ENCODE measurements at regions not wholly inside any gene's neighbourhood (a gene's known extent, or its start where the extent isn't known, plus 50 kb on each side); places are given as distances from the start of the nearest gene placed in this dataset.
"Not testable (repeated sequence)": the region's sequence is repeated elsewhere in the genome, so short reads cannot be mapped to it uniquely, and the experiment has no call there.

DNA sequence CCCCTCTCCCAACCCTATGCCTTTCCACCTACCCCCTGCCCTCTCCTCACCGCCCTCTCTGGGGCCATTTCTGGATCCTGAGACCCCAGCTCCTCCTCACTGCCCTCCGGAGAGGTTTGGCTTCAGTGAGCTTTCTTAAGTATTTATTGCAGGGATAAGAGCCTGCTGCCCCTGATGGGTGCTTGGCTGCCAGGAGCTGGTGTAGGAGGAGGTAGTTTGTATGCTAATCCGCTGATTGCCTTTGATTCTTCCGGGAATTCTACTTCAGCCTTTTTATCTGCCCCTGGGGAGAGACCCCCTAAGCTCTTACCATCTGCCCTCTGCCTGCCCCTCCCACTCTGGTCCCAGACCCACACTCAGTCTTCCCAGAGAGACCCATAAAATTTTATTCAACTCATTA, 263.5 kb upstream of the PODXL start:
- peaks cover 2% of the 10 kb centered on the region for H3K4me1 ChIP-seq (ENCODE audit: insufficient read depth, insufficient read length)
- no peaks in the 10 kb centered on the region for H3K27me3 ChIP-seq (ENCODE audit: insufficient read depth, insufficient read length)
- no peak overlapping the region for H3K4me3 ChIP-seq (ENCODE audit: insufficient read length, low read depth)
- no peaks in the 10 kb centered on the region for H3K9me3 ChIP-seq (ENCODE audit: insufficient read depth, low read length)
- no peak for DNase-seq (ENCODE audit: low read depth, low spot score)
- TF ChIP-seq ZNF274 (IDR thresholded peaks at IDR 0.05; ENCODE audit: low read depth, low read length) (no peak), YY1 (IDR thresholded peaks at IDR 0.05; ENCODE audit: insufficient read depth, insufficient read length) (no peak)
- no peaks in the 10 kb centered on the region for H3K36me3 ChIP-seq (ENCODE audit: insufficient read depth, insufficient read length, low read length)
- no peak overlapping the region for H3K9ac ChIP-seq (ENCODE audit: insufficient read length, low read depth)

DNA sequence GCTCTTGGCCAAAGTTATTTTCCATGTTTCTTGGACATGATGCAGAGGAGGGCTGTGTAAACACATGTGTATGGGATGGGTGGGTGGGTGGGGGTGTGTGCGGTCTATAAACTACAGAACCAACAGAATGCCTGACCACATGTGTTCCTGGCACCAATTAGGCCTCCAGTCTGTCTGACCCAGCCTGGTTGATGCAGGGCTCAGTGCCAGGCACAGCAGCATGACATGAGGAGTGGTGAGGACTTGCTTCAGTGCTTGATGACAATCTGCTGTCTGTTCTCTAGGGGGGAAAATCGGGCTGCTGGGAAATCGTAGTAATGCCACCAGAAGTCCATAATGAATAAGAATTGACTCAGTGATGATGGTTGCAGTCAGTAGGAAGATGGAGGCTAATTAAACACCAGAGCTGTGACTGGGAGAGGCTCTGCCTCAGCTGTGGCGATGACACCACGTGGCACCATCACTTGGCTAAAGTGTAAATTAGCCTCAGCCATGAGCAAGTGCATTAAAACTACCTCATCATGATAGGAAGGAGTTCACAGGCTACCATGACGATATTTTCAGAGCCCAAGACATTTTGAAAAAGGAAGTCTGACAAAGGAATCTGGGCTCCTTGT, 260.1 kb upstream of the PODXL start:
- Histone ChIP-seq H3K4me3 (ENCODE audit: insufficient read length, low read depth) (no peak overlapping the region), H3K27me3 (ENCODE audit: insufficient read depth, insufficient read length) (no peaks in the 10 kb centered on the region), H3K36me3 (ENCODE audit: insufficient read depth, insufficient read length, low read length) (no peaks in the 10 kb centered on the region), H3K9ac (ENCODE audit: insufficient read length, low read depth) (no peak overlapping the region), H3K9me3 (ENCODE audit: insufficient read depth, low read length) (no peaks in the 10 kb centered on the region), H3K4me1 (ENCODE audit: insufficient read depth, insufficient read length) (peaks cover 2% of the 10 kb centered on the region)
- DNase-seq (ENCODE audit: low read depth, low spot score) = no peak
- TF ChIP-seq ZNF274 (IDR thresholded peaks at IDR 0.05; ENCODE audit: low read depth, low read length) (no peak), YY1 (IDR thresholded peaks at IDR 0.05; ENCODE audit: insufficient read depth, insufficient read length) (no peak), SUZ12 (IDR thresholded peaks at IDR 0.05; ENCODE audit: extremely low read depth, insufficient read depth, insufficient read length) (no peak)

DNA sequence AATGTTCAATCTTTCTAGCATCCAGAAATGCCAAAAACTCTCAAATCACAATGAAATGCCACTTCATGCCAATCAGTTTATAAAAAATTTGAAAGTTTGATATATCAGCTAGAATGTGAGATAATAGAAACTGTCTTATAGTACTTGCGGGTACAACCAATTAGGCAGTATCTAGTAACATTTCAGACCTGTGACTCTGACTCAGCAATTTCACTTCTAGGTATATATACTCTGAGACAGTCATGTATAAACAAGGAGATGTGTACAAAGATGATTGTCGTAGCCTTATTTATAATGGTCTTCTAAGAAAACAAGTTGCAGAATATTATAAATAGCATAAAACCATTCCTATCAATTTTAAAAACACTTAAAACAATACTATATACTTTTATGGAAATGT, 252.3 kb upstream of the PODXL start:
- TF ChIP-seq SUZ12 (IDR thresholded peaks at IDR 0.05; ENCODE audit: extremely low read depth, insufficient read depth, insufficient read length) (no peak), ZNF274 (IDR thresholded peaks at IDR 0.05; ENCODE audit: low read depth, low read length) (no peak), YY1 (IDR thresholded peaks at IDR 0.05; ENCODE audit: insufficient read depth, insufficient read length) (no peak)
- no peak overlapping the region for H3K4me3 ChIP-seq (ENCODE audit: insufficient read length, low read depth)
- no peak for DNase-seq (ENCODE audit: low read depth, low spot score)
- no peaks in the 10 kb centered on the region for H3K27me3 ChIP-seq (ENCODE audit: insufficient read depth, insufficient read length)
- no peak overlapping the region for H3K9ac ChIP-seq (ENCODE audit: insufficient read length, low read depth)
- no peaks in the 10 kb centered on the region for H3K36me3 ChIP-seq (ENCODE audit: insufficient read depth, insufficient read length, low read length)
- H3K4me1 ChIP-seq (ENCODE audit: insufficient read depth, insufficient read length) = no peaks in the 10 kb centered on the region
- H3K9me3 ChIP-seq (ENCODE audit: insufficient read depth, low read length) = no peaks in the 10 kb centered on the region

DNA sequence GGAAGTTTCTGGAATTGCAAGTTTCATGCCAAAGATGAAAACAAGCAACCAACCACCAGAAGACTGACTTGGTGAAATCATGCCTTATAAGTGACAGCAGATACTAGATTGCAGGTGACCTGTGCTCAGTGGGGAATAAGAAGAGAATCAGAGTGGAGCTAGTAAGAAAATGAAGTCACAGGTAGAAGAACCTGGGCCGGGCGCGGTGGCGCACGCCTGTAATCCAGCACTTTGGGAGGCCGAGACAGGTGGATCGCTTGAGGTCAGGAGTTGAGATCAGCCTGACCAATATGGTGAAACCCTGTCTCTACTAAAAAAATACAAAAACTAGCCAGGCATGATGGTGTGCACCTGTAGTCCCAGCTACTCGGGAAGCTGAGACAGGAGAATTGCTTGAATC, 251.7 kb upstream of the PODXL start:
- not testable (repeated sequence) for H3K27me3 ChIP-seq (ENCODE audit: insufficient read depth, insufficient read length); H3K9me3 ChIP-seq (ENCODE audit: insufficient read depth, low read length); H3K9ac ChIP-seq (ENCODE audit: insufficient read length, low read depth)

DNA sequence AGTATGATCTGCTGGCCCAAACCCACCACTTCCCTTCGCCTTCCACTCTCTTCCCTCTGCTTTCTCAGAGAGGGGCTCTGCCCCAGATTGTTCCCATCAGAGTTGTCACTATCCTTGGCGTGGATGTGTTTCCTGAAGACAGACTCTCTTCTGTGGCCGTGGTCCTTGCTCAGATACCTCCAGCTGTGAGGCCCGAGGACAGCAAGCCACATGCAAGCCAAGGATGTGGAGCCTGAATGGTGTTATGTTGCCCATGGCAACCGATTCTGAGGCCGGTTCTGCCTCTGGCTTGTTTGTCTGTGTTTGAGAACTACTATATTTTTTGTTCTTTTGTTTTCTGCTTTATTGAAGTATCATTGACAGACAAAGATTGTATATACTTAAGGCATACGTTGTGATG, 247.4 kb upstream of the PODXL start:
- no peaks in the 10 kb centered on the region for H3K36me3 ChIP-seq (ENCODE audit: insufficient read depth, insufficient read length, low read length)
- no peaks in the 10 kb centered on the region for H3K27me3 ChIP-seq (ENCODE audit: insufficient read depth, insufficient read length)
- no peak overlapping the region for H3K4me3 ChIP-seq (ENCODE audit: insufficient read length, low read depth)
- DNase-seq (ENCODE audit: low read depth, low spot score) = no peak
- H3K9ac ChIP-seq (ENCODE audit: insufficient read length, low read depth) = no peak overlapping the region
- H3K4me1 ChIP-seq (ENCODE audit: insufficient read depth, insufficient read length) = no peaks in the 10 kb centered on the region
- no peak for TF ChIP-seq SUZ12 (IDR thresholded peaks at IDR 0.05; ENCODE audit: extremely low read depth, insufficient read depth, insufficient read length)
- TF ChIP-seq YY1 (IDR thresholded peaks at IDR 0.05; ENCODE audit: insufficient read depth, insufficient read length) = no peak
- no peak for TF ChIP-seq ZNF274 (IDR thresholded peaks at IDR 0.05; ENCODE audit: low read depth, low read length)
- no peaks in the 10 kb centered on the region for H3K9me3 ChIP-seq (ENCODE audit: insufficient read depth, low read length)

More for the DNA sequence above, 251.7 kb upstream of the PODXL start:
- not testable (repeated sequence) for H3K4me3 ChIP-seq (ENCODE audit: insufficient read length, low read depth); H3K36me3 ChIP-seq (ENCODE audit: insufficient read depth, insufficient read length, low read length); DNase-seq (ENCODE audit: low read depth, low spot score); H3K4me1 ChIP-seq (ENCODE audit: insufficient read depth, insufficient read length)

DNA sequence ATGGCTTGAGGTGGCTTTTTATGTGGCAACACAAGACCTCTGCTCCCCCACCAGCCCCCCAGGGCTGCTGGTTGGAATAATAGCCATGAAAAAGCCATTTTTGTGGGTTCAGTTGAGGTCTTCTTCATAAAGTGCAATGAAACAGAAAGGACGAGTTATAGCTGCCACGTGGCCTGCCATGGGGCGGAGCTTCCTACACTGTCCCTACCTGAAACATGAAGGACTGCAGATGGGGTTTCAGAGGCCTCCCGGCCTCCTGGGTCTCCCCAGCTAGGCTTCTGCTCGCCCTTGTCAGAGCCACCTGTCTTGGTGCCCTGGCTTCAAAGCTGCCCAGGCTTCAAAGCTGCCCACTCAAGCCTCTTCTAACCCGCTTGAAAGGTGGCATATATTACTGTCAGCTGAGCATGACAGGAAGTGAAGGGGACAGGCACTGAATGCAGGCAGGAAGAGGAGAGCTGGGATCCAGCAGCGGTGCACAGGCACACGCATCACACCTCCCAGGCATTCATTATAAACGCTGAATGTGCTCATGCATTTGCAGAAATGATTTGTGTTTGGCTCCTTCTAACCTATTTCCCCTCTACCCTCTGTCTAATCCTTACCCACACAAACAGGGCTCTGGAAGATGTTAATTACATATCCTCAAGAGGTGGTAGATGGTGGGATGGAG, 245.9 kb upstream of the PODXL start:
- no peak for DNase-seq (ENCODE audit: low read depth, low spot score)
- TF ChIP-seq YY1 (IDR thresholded peaks at IDR 0.05; ENCODE audit: insufficient read depth, insufficient read length) (no peak), SUZ12 (IDR thresholded peaks at IDR 0.05; ENCODE audit: extremely low read depth, insufficient read depth, insufficient read length) (no peak), ZNF274 (IDR thresholded peaks at IDR 0.05; ENCODE audit: low read depth, low read length) (no peak)
- Histone ChIP-seq H3K27me3 (ENCODE audit: insufficient read depth, insufficient read length) (no peaks in the 10 kb centered on the region), H3K36me3 (ENCODE audit: insufficient read depth, insufficient read length, low read length) (no peaks in the 10 kb centered on the region), H3K4me1 (ENCODE audit: insufficient read depth, insufficient read length) (no peaks in the 10 kb centered on the region), H3K4me3 (ENCODE audit: insufficient read length, low read depth) (no peak overlapping the region), H3K9me3 (ENCODE audit: insufficient read depth, low read length) (no peaks in the 10 kb centered on the region), H3K9ac (ENCODE audit: insufficient read length, low read depth) (no peak overlapping the region)

DNA sequence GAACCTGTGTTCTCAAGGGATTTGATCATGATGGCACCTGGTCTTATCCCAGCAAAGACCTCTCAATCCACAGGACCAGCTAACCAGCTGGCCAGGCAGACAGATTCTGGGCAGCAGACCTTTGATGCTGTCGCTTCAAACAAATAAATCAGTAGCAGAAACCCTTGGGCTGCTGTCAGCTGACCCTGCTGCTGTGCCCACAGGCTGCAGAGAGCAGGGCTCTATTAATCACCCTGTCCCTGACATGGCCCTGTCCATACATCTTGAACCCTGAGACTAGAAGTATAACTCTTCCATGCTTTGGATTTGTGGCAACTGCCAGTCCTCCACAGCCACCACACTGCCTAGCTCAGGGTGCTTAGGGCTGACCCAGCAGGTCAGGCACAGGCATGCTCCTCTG, 244.1 kb upstream of the PODXL start:
- no peak overlapping the region for H3K4me3 ChIP-seq (ENCODE audit: insufficient read length, low read depth)
- no peaks in the 10 kb centered on the region for H3K9me3 ChIP-seq (ENCODE audit: insufficient read depth, low read length)
- no peaks in the 10 kb centered on the region for H3K36me3 ChIP-seq (ENCODE audit: insufficient read depth, insufficient read length, low read length)
- no peak for TF ChIP-seq SUZ12 (IDR thresholded peaks at IDR 0.05; ENCODE audit: extremely low read depth, insufficient read depth, insufficient read length)
- no peak for TF ChIP-seq ZNF274 (IDR thresholded peaks at IDR 0.05; ENCODE audit: low read depth, low read length)
- no peak for TF ChIP-seq YY1 (IDR thresholded peaks at IDR 0.05; ENCODE audit: insufficient read depth, insufficient read length)
- no peak overlapping the region for H3K9ac ChIP-seq (ENCODE audit: insufficient read length, low read depth)
- no peaks in the 10 kb centered on the region for H3K4me1 ChIP-seq (ENCODE audit: insufficient read depth, insufficient read length)
- no peak for DNase-seq (ENCODE audit: low read depth, low spot score)
- H3K27me3 ChIP-seq (ENCODE audit: insufficient read depth, insufficient read length) = no peaks in the 10 kb centered on the region

All from NT2/D1 (cell line).